SKM-1 treated with dmso at 0.1 percent for 144 hours (cell line): ENCODE measurements at regions not wholly inside any gene's neighbourhood (a gene's known extent, or its start where the extent isn't known, plus 50 kb on each side); places are given as distances from the start of the nearest gene placed in this dataset.
"Not testable (repeated sequence)": the region's sequence is repeated elsewhere in the genome, so short reads cannot be mapped to it uniquely, and the experiment has no call there.

Experiments used
- DNase-seq: peaks from one replicate; lab custom pipeline; 2025; ENCODE audit not compliant: unreplicated experiment; lab: John Stamatoyannopoulos, UW

GRCh38 chr5:63008195-63008594 lies 429.6 kb downstream of the LRRC70 start:
- no peak for DNase-seq

- DNase-seq = not testable (repeated sequence)
Measured at GRCh38 chr5:62994842-62995241, 416.2 kb downstream of the LRRC70 start.

GRCh38 chr5:62985749-62986148 lies 407.1 kb downstream of the LRRC70 start:
- no peak for DNase-seq

GRCh38 chr5:62982348-62982747 lies 403.7 kb downstream of the LRRC70 start:
- no peak for DNase-seq

DNA sequence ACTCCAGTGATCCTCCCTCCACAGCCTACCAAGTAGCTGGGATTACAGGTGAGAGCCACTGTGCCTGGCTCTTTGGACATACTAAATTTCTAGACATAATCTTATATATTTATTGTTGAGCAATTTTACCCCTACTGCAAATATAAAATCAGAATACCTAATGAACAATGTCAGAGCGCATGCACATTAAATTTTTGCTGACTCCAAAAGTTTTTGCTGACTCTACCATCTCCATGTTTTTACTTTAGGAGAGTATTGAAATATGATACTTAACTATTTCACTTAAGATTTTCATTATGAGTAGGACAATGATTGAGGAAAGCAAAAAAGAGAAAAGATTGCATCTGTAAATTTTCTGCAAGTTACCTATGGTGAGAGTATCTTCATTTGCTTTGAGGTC lies 402.3 kb downstream of the LRRC70 start:
- no peak for DNase-seq

GRCh38 chr5:62979472-62979871 lies 400.9 kb downstream of the LRRC70 start:
- no peak for DNase-seq

DNA sequence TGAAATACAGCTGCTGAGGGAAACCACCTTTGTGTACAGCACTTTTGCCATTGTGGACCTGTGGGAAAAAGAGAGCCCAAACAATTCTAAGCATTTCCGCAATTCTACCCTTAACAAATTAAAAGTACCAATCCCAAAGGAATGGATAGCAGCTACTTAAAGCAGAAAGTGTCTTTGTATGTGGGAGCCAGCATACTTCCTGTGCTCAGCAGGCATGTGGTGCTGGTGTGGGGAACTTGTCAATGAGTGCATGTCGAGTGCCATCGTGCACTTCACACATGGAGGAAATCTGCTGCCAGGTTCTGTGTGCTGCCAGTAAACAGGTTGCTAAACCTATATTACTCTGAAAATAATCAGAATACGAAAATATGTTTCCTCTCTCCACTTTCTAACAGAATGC lies 399.0 kb downstream of the LRRC70 start:
- no peak for DNase-seq

GRCh38 chr5:62974623-62975022 lies 396.0 kb downstream of the LRRC70 start:
- no peak for DNase-seq

DNA sequence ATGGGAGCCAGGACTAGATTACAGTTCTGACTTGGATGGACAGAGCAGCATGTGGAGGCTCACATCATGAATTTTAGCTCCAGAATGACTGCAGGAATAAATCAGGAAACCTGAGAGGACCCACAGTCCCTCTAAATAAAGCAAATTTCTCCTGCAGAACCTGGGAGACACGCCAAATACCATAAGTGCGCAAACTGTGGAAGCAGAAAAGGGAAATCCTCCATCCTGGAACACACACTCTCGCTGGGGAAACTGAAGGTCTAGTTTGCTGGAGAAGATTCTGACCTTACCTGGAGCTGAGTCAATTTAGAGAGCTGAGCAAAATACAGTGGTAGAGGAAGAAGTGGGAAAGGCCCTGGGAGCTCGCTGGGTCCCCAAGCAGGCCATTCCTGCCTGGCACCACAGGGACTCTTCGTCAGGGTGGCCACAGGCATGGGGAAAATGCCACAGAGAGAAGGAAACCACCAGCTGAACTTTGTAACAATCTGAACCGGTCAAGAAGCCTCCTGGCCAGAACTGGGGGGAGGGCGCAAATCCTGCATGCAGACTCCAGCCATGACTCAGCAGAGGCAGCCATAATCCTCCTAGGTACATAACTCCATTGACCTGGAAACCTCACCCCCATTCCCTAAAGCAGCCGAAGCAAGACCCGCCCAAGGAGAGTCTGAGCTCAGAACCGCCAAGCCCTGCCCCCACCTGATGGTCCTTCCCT lies 390.9 kb downstream of the LRRC70 start:
- no peak for DNase-seq

- DNase-seq = no peak
Measured at GRCh38 chr5:62964428-62964827, 385.8 kb downstream of the LRRC70 start.

GRCh38 chr5:62960781-62961180 lies 382.2 kb downstream of the LRRC70 start:
- DNase-seq = no peak

GRCh38 chr5:62956597-62956996 lies 378.0 kb downstream of the LRRC70 start:
- DNase-seq = no peak

GRCh38 chr5:62954578-62954977 lies 376.0 kb downstream of the LRRC70 start:
- no peak for DNase-seq

DNA sequence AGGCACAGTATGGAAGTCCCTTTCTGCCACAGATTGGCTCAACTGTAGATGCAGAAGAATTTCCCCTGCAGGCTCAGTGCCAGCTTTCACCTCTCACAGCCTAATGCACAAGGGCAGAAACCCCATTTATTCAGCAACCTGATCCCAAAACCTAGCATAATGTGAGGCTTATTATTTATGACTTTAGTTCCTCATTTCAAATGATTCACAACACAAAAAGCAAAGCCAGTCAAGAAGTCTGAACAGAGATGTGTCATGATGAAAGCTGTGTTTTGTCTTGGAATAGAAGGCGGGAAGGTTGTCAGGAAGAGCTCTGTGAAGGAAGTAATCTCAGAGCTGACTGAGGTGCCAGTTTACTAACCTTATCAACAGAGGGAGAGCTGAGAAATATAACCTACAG lies 369.7 kb downstream of the LRRC70 start:
- no peak for DNase-seq

DNA sequence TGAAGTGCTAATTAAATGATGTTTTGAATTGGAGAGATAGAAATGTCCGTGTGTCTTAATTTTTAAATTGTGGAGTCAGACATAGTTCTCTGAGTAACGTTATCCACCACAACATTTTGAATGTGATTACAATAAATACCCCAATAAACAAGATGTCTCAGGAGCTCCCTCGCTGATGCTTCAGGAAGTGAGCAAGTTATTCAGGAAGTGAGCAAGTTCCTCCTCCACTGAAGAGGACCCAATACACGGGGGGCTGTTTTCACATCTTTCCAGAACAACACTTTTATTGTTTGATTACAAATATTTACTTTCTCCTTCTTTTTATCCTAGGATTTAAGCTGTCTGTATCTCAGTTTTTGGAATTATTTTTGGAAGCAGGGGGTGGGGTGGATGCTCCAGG lies 363.8 kb downstream of the LRRC70 start:
- no peak for DNase-seq

GRCh38 chr5:62938927-62939326 lies 360.3 kb downstream of the LRRC70 start:
- no peak for DNase-seq

DNA sequence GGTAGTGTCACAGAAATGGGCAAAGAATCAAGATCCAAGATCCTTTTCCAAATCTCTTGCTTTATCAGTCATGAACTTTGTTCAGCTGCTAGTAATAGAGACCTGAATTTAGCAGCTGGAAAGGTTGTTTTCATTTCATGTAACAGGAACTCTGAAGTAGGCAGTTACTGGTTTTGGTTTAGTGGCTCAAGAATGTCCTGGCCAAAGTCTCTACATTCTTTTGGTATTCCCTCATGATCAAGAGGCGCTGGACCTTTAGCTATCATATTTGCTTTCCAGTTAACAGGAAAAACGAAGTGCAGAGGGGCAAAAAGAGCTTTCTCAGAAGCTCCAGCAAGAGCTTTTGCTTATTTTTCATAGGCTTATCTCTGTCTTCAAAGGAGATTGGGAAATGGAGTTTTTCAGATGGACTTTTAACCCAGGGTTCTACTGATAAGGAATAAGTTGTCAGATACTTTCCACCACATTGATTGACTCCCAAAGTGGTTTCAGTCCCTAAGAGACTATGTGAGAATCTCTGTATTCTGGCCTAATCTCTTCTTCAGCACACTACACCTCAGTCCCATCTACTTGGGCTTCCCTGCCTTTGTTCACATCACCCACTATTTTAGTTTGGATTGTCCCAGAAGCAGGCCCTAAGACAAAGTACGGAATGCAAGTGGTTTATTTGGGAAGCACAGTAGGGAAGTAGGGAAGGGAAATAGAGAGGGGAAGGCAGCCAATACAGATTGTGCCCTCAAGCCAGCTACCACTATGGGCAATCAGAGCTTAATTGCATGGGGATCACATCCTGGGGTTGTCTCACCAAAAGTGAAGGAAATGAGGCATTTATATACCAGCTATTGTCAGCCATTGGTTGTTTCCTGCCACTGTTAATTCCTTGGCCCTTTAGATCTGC lies 359.3 kb downstream of the LRRC70 start:
- no peak for DNase-seq

DNA sequence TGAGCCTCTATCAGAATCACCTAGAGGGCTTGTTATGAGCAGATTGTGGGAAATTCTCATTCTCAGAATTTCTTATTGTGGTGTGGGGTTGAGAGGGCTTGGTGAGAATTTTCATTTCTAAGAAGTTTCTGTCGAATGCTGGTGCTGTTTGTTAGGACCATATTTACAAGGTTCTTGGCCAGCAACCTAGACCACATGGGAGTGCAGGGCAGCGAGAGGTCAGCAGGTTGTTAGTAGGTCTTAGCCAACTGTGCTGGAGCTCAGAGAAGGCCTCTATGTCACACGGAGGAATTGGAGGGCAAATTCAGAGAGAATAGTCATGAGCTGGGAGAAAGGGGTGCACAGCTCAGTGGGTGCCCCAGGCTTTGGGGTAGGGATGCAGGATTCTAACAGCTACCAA lies 357.0 kb downstream of the LRRC70 start:
- no peak for DNase-seq

- DNase-seq = no peak
Measured at GRCh38 chr5:62934319-62934718, 355.7 kb downstream of the LRRC70 start.

GRCh38 chr5:62933261-62933660 lies 354.6 kb downstream of the LRRC70 start:
- no peak for DNase-seq

- DNase-seq = no peak
Measured at GRCh38 chr5:62931153-62931950, 352.7 kb downstream of the LRRC70 start.

DNA sequence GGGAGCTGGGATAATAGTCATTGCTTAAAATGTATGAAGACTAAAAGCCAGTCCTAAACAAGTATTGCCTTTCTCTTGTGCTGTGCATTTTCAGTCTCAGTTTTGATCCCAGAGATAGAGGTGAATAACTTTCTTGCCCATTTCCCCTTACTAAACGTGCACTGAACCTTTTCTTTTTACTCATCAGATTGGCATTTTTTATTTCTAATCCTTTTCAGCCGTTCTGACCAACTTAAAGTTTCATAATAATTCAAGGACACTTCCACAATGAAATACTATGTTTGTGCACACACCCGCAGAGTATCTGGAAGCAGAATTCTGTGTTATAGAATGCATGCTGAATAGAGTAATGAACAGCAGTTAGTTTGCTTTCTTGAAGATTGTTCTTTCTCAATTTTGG lies 343.6 kb downstream of the LRRC70 start:
- DNase-seq = no peak
